Fibroblast of lung (primary cell): ENCODE measurements at regions not wholly inside any gene's neighbourhood (a gene's known extent, or its start where the extent isn't known, plus 50 kb on each side); places are given as distances from the start of the nearest gene placed in this dataset.

Experiments
- EZH2 ChIP-seq: IDR thresholded peaks from 2 replicates; pipeline ENCODE4 v1.5.1; 2012; ENCODE audit warnings: low read length, control low read depth, mild to moderate bottlenecking; ENCODE audit errors: missing control alignments
- TF ChIP-seq, protein P1 (sequence below), 2 donors: IDR thresholded peaks in 1 of 2; conservative IDR thresholded peaks in 1 of 2; 1 replicate in 1 of 2; 2 replicates in 1 of 2; pipeline ENCODE4 v1.5.1; 2011 to 2012; ENCODE audit warnings: low read length in 2 of 2, control low read depth in 1 of 2, inconsistent platforms in 1 of 2, low read depth in 1 of 2, mild to moderate bottlenecking in 1 of 2

GRCh38 chr7:49721441-49721840 lies 52.0 kb upstream of the VWC2 start:
- TF ChIP-seq, protein P1, sequence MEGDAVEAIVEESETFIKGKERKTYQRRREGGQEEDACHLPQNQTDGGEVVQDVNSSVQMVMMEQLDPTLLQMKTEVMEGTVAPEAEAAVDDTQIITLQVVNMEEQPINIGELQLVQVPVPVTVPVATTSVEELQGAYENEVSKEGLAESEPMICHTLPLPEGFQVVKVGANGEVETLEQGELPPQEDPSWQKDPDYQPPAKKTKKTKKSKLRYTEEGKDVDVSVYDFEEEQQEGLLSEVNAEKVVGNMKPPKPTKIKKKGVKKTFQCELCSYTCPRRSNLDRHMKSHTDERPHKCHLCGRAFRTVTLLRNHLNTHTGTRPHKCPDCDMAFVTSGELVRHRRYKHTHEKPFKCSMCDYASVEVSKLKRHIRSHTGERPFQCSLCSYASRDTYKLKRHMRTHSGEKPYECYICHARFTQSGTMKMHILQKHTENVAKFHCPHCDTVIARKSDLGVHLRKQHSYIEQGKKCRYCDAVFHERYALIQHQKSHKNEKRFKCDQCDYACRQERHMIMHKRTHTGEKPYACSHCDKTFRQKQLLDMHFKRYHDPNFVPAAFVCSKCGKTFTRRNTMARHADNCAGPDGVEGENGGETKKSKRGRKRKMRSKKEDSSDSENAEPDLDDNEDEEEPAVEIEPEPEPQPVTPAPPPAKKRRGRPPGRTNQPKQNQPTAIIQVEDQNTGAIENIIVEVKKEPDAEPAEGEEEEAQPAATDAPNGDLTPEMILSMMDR (conservative IDR thresholded peaks at IDR 0.05 in 1 of 2, IDR thresholded peaks at IDR 0.05 in 1 of 2; ENCODE audit: low read depth in 1 of 2, low read length in 2 of 2), result no peak
- TF ChIP-seq EZH2, result no peak
